Ectodermal cell (in vitro differentiated cells): ENCODE measurements at regions not wholly inside any gene's neighbourhood (a gene's known extent, or its start where the extent isn't known, plus 50 kb on each side); places are given as distances from the start of the nearest gene placed in this dataset.

Experiments
- H3K27ac ChIP-seq: 2 replicates; pipeline ENCODE4 v1.7.0; 2013; ENCODE audit warnings: mild to moderate bottlenecking, low read depth, low read length; ENCODE audit not compliant: insufficient read depth, poor library complexity, severe bottlenecking
- H3K27me3 ChIP-seq: 2 replicates; pipeline ENCODE4 v1.7.0; 2013; ENCODE audit warnings: mild to moderate bottlenecking, low read length; ENCODE audit not compliant: insufficient read depth, control insufficient read depth, poor library complexity, severe bottlenecking
- H3K36me3 ChIP-seq: one replicate; pipeline ENCODE4 v1.7.0; 2013; ENCODE audit warnings: low read length; ENCODE audit not compliant: control insufficient read depth, insufficient read depth
- H3K4me1 ChIP-seq: one replicate; pipeline ENCODE4 v1.7.0; 2013; ENCODE audit warnings: low read length; ENCODE audit not compliant: control insufficient read depth, insufficient read depth
- H3K4me3 ChIP-seq: 2 replicates; pipeline ENCODE4 v1.7.0; 2013; ENCODE audit warnings: low read depth, low read length, control low read depth; ENCODE audit not compliant: insufficient read depth
- H3K9me3 ChIP-seq: 2 replicates; pipeline ENCODE4 v1.7.0; 2013; ENCODE audit warnings: mild to moderate bottlenecking, low read length, moderate library complexity; ENCODE audit not compliant: control insufficient read depth
- WGBS, 2 experiments: methylation state at CpG; one replicate each; pipeline ENCODE4 v1.1.7; 2013; ENCODE audit warnings: missing lambda C conversion rate in 2 of 2; 5-methylcytosine and 5-hydroxymethylcytosine counted together

DNA sequence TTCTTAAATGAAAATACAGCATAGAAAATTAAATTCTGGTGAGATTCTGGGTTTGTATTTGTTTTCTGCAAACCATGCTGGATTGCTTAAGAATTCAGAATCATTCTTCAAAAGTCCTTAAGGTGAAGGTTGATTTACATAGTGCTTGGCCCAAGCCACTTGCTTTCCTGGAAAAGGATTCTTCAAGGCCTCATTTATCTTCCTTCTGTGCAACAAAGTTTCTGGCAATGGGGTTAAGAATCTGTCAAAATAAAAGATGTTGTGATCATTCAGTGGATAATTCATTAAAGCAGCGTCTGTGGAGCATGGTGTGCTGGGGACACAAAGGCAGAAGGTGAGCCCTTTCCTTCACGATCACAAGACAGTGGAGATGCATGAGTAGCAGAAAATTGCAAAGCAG is 351.9 kb downstream of the GALR1 start:
- H3K27me3 ChIP-seq, result no peaks in the 10 kb centered on the region
- no peak overlapping the region for H3K4me3 ChIP-seq
- no peaks in the 10 kb centered on the region for H3K4me1 ChIP-seq
- no peaks in the 10 kb centered on the region for H3K9me3 ChIP-seq
- no peaks in the 10 kb centered on the region for H3K36me3 ChIP-seq
- H3K27ac ChIP-seq, result no peak overlapping the region
- WGBS, 2 experiments, result 95 to 98% methylated on average over 2 of the region's 2 CpGs

DNA sequence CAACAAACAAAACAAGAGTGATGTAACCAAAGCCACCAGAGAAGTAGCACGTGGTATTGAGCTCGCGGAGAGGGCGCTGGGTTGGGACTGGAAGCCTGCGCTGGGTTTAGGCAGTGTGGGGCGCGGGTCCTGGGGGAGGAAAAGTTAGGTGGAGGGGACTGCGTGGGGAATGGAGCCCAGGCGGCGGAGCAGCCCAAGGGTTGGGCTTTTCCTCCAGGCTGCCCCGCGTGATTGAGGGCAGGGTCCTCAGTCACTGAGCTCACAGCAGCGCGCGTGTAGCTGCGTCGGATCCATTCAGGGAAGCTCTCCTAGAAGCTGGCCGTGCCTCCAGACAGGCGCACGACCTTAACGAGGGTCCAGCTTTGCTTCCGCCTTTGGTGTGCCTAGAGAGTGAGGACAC is 357.4 kb downstream of the GALR1 start:
- no peaks in the 10 kb centered on the region for H3K9me3 ChIP-seq
- no peaks in the 10 kb centered on the region for H3K27me3 ChIP-seq
- WGBS, 2 experiments, result 91 to 93% methylated on average over 22 of the region's 22 CpGs
- H3K4me1 ChIP-seq, result no peaks in the 10 kb centered on the region
- H3K4me3 ChIP-seq, result no peak overlapping the region
- H3K36me3 ChIP-seq, result no peaks in the 10 kb centered on the region
- H3K27ac ChIP-seq, result no peak overlapping the region

DNA sequence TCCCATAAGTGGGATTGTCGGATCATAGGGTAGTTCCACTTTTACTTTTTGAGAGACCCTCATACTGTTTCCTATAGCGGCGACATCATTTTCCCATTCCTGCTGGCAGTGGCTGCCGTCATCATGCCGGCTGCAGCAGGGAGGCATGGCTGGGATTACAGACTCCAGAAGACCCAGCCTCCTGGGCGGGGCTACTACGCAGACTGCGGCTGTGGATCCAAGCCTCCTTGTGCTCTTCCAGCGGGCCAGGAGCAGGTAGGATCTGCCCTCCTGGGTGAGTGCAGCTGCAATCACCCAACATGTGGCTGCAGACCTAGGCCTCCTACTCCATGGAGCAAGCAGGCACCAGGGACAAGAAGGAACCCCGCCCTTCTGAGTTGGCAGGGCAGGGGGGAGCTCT is 359.2 kb downstream of the GALR1 start:
- Histone ChIP-seq H3K27ac (no peak overlapping the region), H3K4me1 (no peaks in the 10 kb centered on the region), H3K9me3 (no peaks in the 10 kb centered on the region), H3K4me3 (no peak overlapping the region), H3K36me3 (no peaks in the 10 kb centered on the region), H3K27me3 (no peaks in the 10 kb centered on the region)
- 87 to 89% methylated on average over 10 of the region's 10 CpGs for WGBS, 2 experiments

DNA sequence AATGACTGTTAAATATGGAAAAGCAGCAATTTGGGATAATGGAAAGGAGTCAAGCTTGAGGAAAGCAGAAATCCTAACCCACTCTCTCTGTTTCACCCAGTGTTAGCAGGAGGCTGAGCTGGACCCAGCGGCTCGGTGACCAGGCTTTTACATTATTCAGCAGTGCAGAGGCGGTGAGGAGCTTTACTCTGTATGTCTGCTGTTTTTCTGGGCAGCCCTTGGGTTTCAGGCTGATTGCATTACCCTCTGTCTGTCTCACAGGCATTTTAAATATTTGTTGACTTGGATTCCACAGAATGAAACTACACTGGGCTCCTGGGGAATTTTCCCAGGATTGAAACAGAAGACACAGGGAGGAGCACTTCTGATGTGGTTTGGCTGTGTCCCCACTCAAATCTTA is 368.0 kb downstream of the GALR1 start:
- Histone ChIP-seq H3K27ac (no peak overlapping the region), H3K27me3 (no peaks in the 10 kb centered on the region), H3K4me3 (no peak overlapping the region), H3K9me3 (no peaks in the 10 kb centered on the region), H3K36me3 (no peaks in the 10 kb centered on the region), H3K4me1 (no peaks in the 10 kb centered on the region)
- WGBS, 2 experiments, result 94 to 96% methylated on average over 3 of the region's 3 CpGs

- H3K27ac ChIP-seq, result no peak overlapping the region
- H3K9me3 ChIP-seq, result no peaks in the 10 kb centered on the region
- H3K36me3 ChIP-seq, result no peaks in the 10 kb centered on the region
Measured at GRCh38 chr18:77619525-77619924, 369.9 kb downstream of the GALR1 start.

GRCh38 chr18:77622009-77622692 is 372.5 kb downstream of the GALR1 start:
- Histone ChIP-seq H3K4me3 (no peak overlapping the region), H3K27ac (no peak overlapping the region), H3K36me3 (no peaks in the 10 kb centered on the region), H3K9me3 (no peaks in the 10 kb centered on the region), H3K4me1 (no peaks in the 10 kb centered on the region), H3K27me3 (no peaks in the 10 kb centered on the region)
- 77 to 90% methylated on average over 8 of the region's 8 CpGs for WGBS, 2 experiments

More at GRCh38 chr18:77619525-77619924, 369.9 kb downstream of the GALR1 start:
- Histone ChIP-seq H3K4me3 (no peak overlapping the region), H3K4me1 (no peaks in the 10 kb centered on the region), H3K27me3 (no peaks in the 10 kb centered on the region)

GRCh38 chr18:77632758-77633157 is 383.1 kb downstream of the GALR1 start:
- H3K4me1 ChIP-seq, result no peaks in the 10 kb centered on the region
- H3K4me3 ChIP-seq, result no peak overlapping the region
- no peak overlapping the region for H3K27ac ChIP-seq
- H3K9me3 ChIP-seq, result no peaks in the 10 kb centered on the region
- H3K27me3 ChIP-seq, result no peaks in the 10 kb centered on the region
- no peaks in the 10 kb centered on the region for H3K36me3 ChIP-seq
- WGBS, 2 experiments, result 84 to 89% methylated on average over 8 of the region's 8 CpGs

DNA sequence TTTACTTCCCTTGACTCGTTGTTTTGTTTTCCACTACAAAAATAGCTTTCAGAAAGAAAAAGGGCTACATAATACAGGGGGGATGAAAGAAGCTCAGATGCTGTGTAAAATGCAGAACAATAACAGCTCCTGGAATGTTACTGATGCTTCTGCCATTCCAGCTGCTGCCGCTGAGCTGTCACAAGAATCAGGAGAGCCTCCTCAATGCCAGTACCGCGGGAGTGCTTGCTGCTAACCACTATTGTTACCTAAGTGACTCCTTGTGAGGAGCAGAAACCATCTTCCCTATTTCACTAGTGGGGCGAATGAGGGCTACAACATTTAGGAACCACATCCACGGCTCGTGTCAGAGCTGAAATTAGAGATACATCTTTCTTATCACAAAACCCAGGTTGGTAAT is 384.8 kb downstream of the GALR1 start:
- no peaks in the 10 kb centered on the region for H3K9me3 ChIP-seq
- no peaks in the 10 kb centered on the region for H3K36me3 ChIP-seq
- H3K27me3 ChIP-seq, result no peaks in the 10 kb centered on the region
- WGBS, 2 experiments, result 84% methylated on average over 6 of the region's 7 CpGs
- H3K4me1 ChIP-seq, result no peaks in the 10 kb centered on the region
- H3K27ac ChIP-seq, result no peak overlapping the region
- H3K4me3 ChIP-seq, result no peak overlapping the region

GRCh38 chr18:77635451-77635850 is 385.8 kb downstream of the GALR1 start:
- no peaks in the 10 kb centered on the region for H3K4me1 ChIP-seq
- H3K4me3 ChIP-seq, result no peak overlapping the region
- H3K27me3 ChIP-seq, result no peaks in the 10 kb centered on the region
- 93% methylated on average over 9 of the region's 9 CpGs for WGBS, 2 experiments
- no peaks in the 10 kb centered on the region for H3K36me3 ChIP-seq
- no peak overlapping the region for H3K27ac ChIP-seq
- H3K9me3 ChIP-seq, result no peaks in the 10 kb centered on the region

GRCh38 chr18:77635858-77636257 is 386.2 kb downstream of the GALR1 start:
- no peaks in the 10 kb centered on the region for H3K9me3 ChIP-seq

More at GRCh38 chr18:77635858-77636257, 386.2 kb downstream of the GALR1 start:
- Histone ChIP-seq H3K27me3 (no peaks in the 10 kb centered on the region), H3K4me1 (no peaks in the 10 kb centered on the region), H3K4me3 (no peak overlapping the region), H3K27ac (no peak overlapping the region), H3K36me3 (no peaks in the 10 kb centered on the region)
- WGBS, 2 experiments, result 94 to 96% methylated on average over 6 of the region's 6 CpGs
